Breast epithelium (tissue), 3 donors: ENCODE measurements at regions not wholly inside any gene's neighbourhood (a gene's known extent, or its start where the extent isn't known, plus 50 kb on each side); places are given as distances from the start of the nearest gene placed in this dataset.

Source experiments
- POLR2A ChIP-seq: fragments of 450-650 bp; IDR thresholded peaks from one replicate; pipeline ENCODE4 v1.6.1; 2016; ENCODE audit warnings: antibody characterized with exemption, mild to moderate bottlenecking, moderate library complexity
- POLR2AphosphoS5 ChIP-seq, 3 donors: sonication (generic); formaldehyde crosslinking; IDR thresholded peaks; one replicate each; pipeline ENCODE4 v1.6.1; 2017; ENCODE audit warnings: antibody characterized with exemption in 3 of 3
- TF ChIP-seq, protein P1 (sequence below), 3 donors: fragments of 450-650 bp; IDR thresholded peaks; one replicate each; pipeline ENCODE4 v1.5.1; 2016 to 2017; ENCODE audit warnings: antibody characterized with exemption in 3 of 3, mild to moderate bottlenecking in 3 of 3, moderate library complexity in 3 of 3

GRCh38 chr17:51572115-51572514 lies 311.8 kb downstream of the UTP18 start:
- no peak for TF ChIP-seq POLR2A
- TF ChIP-seq, protein P1, sequence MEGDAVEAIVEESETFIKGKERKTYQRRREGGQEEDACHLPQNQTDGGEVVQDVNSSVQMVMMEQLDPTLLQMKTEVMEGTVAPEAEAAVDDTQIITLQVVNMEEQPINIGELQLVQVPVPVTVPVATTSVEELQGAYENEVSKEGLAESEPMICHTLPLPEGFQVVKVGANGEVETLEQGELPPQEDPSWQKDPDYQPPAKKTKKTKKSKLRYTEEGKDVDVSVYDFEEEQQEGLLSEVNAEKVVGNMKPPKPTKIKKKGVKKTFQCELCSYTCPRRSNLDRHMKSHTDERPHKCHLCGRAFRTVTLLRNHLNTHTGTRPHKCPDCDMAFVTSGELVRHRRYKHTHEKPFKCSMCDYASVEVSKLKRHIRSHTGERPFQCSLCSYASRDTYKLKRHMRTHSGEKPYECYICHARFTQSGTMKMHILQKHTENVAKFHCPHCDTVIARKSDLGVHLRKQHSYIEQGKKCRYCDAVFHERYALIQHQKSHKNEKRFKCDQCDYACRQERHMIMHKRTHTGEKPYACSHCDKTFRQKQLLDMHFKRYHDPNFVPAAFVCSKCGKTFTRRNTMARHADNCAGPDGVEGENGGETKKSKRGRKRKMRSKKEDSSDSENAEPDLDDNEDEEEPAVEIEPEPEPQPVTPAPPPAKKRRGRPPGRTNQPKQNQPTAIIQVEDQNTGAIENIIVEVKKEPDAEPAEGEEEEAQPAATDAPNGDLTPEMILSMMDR (IDR thresholded peaks at IDR 0.05) = no peak
- no peak for TF ChIP-seq POLR2AphosphoS5 (IDR thresholded peaks at IDR 0.05)
